LNCAP (cell line): ENCODE measurements at regions not wholly inside any gene's neighbourhood (a gene's known extent, or its start where the extent isn't known, plus 50 kb on each side); places are given as distances from the start of the nearest gene placed in this dataset.

Source experiments
- TF ChIP-seq, protein P1 (sequence below): fragments of 450-650 bp; IDR thresholded peaks from 2 replicates; pipeline ENCODE4 v1.5.1; 2017; ENCODE audit warnings: mild to moderate bottlenecking

DNA sequence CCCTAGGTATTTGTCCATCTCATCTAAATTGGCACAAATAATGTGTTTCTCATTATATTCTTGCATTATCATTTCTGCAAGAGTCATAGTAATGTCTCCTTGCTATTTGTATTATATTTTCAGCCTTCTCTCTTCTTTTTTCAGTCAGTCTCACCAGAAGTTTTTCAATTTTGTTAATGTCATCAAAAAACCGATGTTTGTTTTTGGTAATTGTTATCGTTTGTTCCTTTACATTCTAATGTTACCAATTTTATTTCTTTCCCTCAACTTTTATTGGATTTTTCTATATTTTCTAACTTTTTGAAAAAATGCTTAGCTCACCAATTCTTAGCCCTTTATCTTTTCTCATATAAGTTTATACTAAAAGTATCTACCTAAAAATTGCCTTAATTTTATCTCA is 82.2 kb upstream of the NRSN1 start:
- TF ChIP-seq, protein P1, sequence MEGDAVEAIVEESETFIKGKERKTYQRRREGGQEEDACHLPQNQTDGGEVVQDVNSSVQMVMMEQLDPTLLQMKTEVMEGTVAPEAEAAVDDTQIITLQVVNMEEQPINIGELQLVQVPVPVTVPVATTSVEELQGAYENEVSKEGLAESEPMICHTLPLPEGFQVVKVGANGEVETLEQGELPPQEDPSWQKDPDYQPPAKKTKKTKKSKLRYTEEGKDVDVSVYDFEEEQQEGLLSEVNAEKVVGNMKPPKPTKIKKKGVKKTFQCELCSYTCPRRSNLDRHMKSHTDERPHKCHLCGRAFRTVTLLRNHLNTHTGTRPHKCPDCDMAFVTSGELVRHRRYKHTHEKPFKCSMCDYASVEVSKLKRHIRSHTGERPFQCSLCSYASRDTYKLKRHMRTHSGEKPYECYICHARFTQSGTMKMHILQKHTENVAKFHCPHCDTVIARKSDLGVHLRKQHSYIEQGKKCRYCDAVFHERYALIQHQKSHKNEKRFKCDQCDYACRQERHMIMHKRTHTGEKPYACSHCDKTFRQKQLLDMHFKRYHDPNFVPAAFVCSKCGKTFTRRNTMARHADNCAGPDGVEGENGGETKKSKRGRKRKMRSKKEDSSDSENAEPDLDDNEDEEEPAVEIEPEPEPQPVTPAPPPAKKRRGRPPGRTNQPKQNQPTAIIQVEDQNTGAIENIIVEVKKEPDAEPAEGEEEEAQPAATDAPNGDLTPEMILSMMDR, result no peak

DNA sequence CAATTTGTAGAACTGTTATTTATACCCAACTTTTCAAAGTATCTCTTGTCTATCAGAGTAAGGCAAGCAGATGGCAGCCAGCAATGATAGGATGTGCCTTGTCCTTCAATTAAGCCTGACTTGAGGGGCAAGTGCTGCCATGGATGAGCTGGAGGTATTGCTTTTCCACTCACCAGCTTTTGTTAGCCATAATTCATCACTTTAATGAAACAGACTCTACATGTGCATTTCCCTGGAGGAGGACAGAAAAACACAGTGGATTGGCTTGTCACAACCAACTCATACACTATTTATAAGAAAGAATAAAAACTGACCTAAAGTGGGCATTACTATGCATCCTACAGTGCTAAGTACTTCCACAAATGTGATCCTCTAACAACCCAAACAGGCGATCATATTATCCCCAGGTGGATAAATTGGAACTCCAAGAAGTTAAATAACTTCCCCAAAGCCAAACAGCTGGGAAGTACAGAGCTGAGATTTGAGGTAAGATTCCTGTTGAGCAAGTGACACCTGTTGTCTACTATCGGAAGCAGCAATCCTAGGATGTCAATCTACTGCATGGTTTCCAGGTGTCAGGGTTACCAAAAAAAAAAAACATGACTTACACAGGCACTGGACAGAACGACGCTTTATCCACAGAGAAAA is 73.9 kb upstream of the NRSN1 start:
- TF ChIP-seq, protein P1, result no peak

DNA sequence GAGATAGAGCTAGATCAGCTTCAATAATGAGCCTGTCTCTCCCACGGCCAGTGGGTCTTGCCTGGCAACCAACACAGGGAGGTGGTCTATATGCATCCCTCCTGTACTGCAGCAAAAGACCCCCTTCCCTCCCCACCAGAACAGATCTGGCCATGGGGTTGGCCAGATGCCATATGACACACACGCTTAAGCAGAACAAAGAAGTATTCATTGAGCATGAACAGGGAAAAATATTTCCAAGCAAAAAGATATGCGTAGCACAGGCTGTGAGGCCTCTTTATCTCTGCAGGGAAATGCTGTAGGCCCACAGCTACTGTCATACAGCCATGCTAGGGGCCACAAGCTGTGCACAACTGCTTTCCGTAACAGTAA is 73.4 kb upstream of the NRSN1 start:
- TF ChIP-seq, protein P1, result no peak

GRCh38 chr6:24053057-24053456 is 73.0 kb upstream of the NRSN1 start:
- TF ChIP-seq, protein P1, result no peak

- TF ChIP-seq, protein P1, result no peak
These were observed 71.6 kb upstream of the NRSN1 start for GRCh38 chr6:24054388-24054787.

GRCh38 chr6:24056567-24056966 is 69.4 kb upstream of the NRSN1 start:
- TF ChIP-seq, protein P1, result no peak

- TF ChIP-seq, protein P1, result no peak
These were observed 69.0 kb upstream of the NRSN1 start for GRCh38 chr6:24057030-24057429.
